Adrenal gland (tissue), 5 donors: ENCODE measurements at regions not wholly inside any gene's neighbourhood (a gene's known extent, or its start where the extent isn't known, plus 50 kb on each side); places are given as distances from the start of the nearest gene placed in this dataset.
"Not testable (repeated sequence)": the region's sequence is repeated elsewhere in the genome, so short reads cannot be mapped to it uniquely, and the experiment has no call there.

Experiments used
- POLR2A ChIP-seq, 2 donors: fragments of 450-650 bp; IDR thresholded peaks; one replicate each; pipeline ENCODE4 v1.6.1; 2017; ENCODE audit warnings: antibody characterized with exemption in 2 of 2, mild to moderate bottlenecking in 2 of 2, moderate library complexity in 1 of 2
- TF ChIP-seq, protein P1 (sequence below), 6 experiments: fragments of 450-650 bp in 4 of 6; fragments of 200-600 bp in 2 of 6; sonication (generic) in 1 of 6; IDR thresholded peaks; 1 replicate in 5 of 6; 2 replicates in 1 of 6; pipeline versions ENCODE4 v1.5.1 to v1.8.0; 2016 to 2021; ENCODE audit warnings: antibody characterized with exemption in 6 of 6, mild to moderate bottlenecking in 2 of 6, moderate library complexity in 1 of 6
- donor health status: DM: no; HTN: no; CAD: no.

GRCh38 chr13:78041366-78041765 lies 122.7 kb upstream of the EDNRB start:
- TF ChIP-seq, protein P1, sequence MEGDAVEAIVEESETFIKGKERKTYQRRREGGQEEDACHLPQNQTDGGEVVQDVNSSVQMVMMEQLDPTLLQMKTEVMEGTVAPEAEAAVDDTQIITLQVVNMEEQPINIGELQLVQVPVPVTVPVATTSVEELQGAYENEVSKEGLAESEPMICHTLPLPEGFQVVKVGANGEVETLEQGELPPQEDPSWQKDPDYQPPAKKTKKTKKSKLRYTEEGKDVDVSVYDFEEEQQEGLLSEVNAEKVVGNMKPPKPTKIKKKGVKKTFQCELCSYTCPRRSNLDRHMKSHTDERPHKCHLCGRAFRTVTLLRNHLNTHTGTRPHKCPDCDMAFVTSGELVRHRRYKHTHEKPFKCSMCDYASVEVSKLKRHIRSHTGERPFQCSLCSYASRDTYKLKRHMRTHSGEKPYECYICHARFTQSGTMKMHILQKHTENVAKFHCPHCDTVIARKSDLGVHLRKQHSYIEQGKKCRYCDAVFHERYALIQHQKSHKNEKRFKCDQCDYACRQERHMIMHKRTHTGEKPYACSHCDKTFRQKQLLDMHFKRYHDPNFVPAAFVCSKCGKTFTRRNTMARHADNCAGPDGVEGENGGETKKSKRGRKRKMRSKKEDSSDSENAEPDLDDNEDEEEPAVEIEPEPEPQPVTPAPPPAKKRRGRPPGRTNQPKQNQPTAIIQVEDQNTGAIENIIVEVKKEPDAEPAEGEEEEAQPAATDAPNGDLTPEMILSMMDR (IDR thresholded peaks at IDR 0.05), result not testable (repeated sequence)
- TF ChIP-seq POLR2A (IDR thresholded peaks at IDR 0.05), result not testable (repeated sequence)
